HEK293T (cell line): ENCODE measurements at regions not wholly inside any gene's neighbourhood (a gene's known extent, or its start where the extent isn't known, plus 50 kb on each side); places are given as distances from the start of the nearest gene placed in this dataset.

Experiments
- CTCF ChIA-PET: fragments of 350-600 bp; formaldehyde crosslinking; extraction: SDS; loops from one replicate; lab custom pipeline; 2021; ENCODE audit warnings: antibody characterized with exemption, inconsistent platforms; lab: Yijun Ruan, JAX
- POLR2A ChIA-PET: fragments of 350-600 bp; formaldehyde crosslinking; extraction: SDS; loops from one replicate; lab custom pipeline; 2020; ENCODE audit warnings: antibody characterized with exemption, inconsistent platforms; lab: Yijun Ruan, JAX
- DNase-seq: peaks from one replicate; pipeline ENCODE4 v3.0.0; 2012; ENCODE audit warnings: mixed read lengths; ENCODE audit errors: extremely low spot score
- ARNT ChIP-seq: fragments of 450-650 bp; IDR thresholded peaks from 2 replicates; pipeline ENCODE4 v1.6.1; 2017; ENCODE audit warnings: mild to moderate bottlenecking
- BHLHE40 ChIP-seq: fragments of 450-650 bp; IDR thresholded peaks from 2 replicates; pipeline ENCODE4 v1.6.1; 2016; ENCODE audit warnings: mild to moderate bottlenecking, moderate library complexity, borderline replicate concordance
- CTBP1 ChIP-seq: fragments of 450-650 bp; IDR thresholded peaks from 2 replicates; pipeline ENCODE4 v1.6.1; 2016; ENCODE audit warnings: borderline replicate concordance
- ELF4 ChIP-seq: fragments of 450-650 bp; IDR thresholded peaks from 2 replicates; pipeline ENCODE4 v1.6.1; 2017; ENCODE audit warnings: antibody characterized with exemption
- FOXA1 ChIP-seq: fragments of 450-650 bp; IDR thresholded peaks from 2 replicates; pipeline ENCODE4 v1.6.1; 2016; ENCODE audit warnings: mild to moderate bottlenecking
- FOXK2 ChIP-seq: fragments of 450-650 bp; IDR thresholded peaks from 2 replicates; pipeline ENCODE4 v1.6.1; 2016; ENCODE audit warnings: mild to moderate bottlenecking
- FOXM1 ChIP-seq: fragments of 450-650 bp; IDR thresholded peaks from 2 replicates; pipeline ENCODE4 v1.6.1; 2017; ENCODE audit warnings: mild to moderate bottlenecking, borderline replicate concordance
- HDGF ChIP-seq: fragments of 450-650 bp; IDR thresholded peaks from 2 replicates; pipeline ENCODE4 v1.6.1; 2017; ENCODE audit warnings: antibody characterized with exemption, borderline replicate concordance
- L3MBTL2 ChIP-seq: fragments of 450-650 bp; conservative IDR thresholded peaks from 2 replicates; pipeline ENCODE4 v1.6.1; 2016; ENCODE audit warnings: mild to moderate bottlenecking
- LEF1 ChIP-seq: fragments of 450-650 bp; IDR thresholded peaks from 2 replicates; pipeline ENCODE4 v1.6.1; 2017; ENCODE audit warnings: mild to moderate bottlenecking, borderline replicate concordance
- NFRKB ChIP-seq: fragments of 450-650 bp; IDR thresholded peaks from 2 replicates; pipeline ENCODE4 v1.6.1; 2016; ENCODE audit warnings: mild to moderate bottlenecking, moderate library complexity
- SP1 ChIP-seq: fragments of 450-650 bp; IDR thresholded peaks from 2 replicates; pipeline ENCODE4 v1.6.1; 2017
- SUZ12 ChIP-seq: fragments of 450-650 bp; IDR thresholded peaks from 2 replicates; pipeline ENCODE4 v1.6.1; 2016; ENCODE audit warnings: mild to moderate bottlenecking
- TARDBP ChIP-seq: fragments of 450-650 bp; IDR thresholded peaks from 2 replicates; pipeline ENCODE4 v1.6.1; 2016
- ZNF384 ChIP-seq: fragments of 450-650 bp; IDR thresholded peaks from 2 replicates; pipeline ENCODE4 v1.6.1; 2016
- TF ChIP-seq, protein P1 (sequence below): fragments of 450-650 bp; IDR thresholded peaks from 2 replicates; pipeline ENCODE4 v1.6.1; 2016

DNA sequence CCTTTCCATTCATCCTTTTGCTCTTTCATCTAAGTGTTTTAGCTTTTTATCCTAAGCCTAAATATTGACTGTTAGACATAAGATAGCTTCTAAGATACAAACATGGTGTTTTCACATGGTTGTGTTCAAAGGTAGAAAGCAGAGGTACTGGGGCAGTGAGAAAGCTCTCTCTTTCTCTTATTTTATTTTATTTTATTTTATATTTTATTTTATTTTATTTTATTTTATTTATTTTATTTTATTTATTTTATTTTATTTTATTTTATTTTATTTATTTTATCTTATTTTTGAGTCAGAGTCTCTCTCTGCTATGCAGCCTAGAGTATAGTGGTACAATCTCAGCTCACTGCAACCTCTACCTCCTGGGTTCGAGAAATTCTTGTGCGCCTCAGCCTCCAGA is 287.2 kb downstream of the IKZF2 start:
- ChIA-PET POLR2A (no interaction called here), CTCF (no interaction called here)
- no peak for TF ChIP-seq HDGF
- TF ChIP-seq ARNT: no peak
- no peak for TF ChIP-seq ELF4
- TF ChIP-seq FOXM1: no peak
- TF ChIP-seq SP1: no peak
- TF ChIP-seq ZNF384: no peak
- no peak for TF ChIP-seq LEF1
- TF ChIP-seq NFRKB: no peak
- no peak for TF ChIP-seq BHLHE40
- DNase-seq: no peak

DNA sequence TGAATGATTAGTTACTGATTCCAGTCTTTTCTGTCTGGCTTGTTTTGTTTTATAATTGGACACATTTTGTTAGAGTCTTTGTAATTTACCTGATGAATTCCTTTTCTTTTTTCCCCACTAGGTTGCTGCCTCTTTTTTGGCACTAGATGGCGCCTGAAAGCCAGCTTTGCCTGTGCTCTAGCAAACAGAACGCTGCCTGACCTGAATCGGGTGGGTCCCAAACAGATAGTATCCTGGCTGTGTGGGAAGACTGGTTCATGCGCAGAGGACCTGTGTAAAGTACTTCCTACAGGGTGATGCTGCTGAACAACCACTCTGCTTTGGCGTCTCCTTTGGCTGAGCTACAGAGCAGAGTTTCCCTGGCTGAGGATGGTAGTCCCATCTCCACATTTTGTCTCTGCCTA is 288.2 kb downstream of the IKZF2 start:
- CTCF ChIA-PET: no interaction called here
- peak; percentile 30 for DNase-seq

DNA sequence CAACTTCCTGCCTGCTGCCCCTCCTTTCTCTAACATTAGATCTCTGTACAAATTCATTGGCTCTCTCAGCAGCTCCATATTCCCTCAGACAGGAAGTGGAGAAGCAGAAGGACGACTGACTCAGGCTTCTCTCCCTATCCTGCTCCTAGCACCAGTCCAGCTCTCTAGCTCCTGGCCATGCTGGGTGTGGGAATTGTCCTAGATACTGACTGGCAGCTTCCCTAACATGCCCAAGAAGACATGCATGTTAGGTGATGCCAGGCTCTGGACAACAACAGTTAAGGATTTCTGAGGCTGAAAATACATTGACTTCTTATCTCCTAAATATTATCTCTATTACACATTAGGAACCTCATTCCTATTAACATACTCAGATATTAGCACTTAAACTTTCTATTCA is 292.9 kb downstream of the IKZF2 start:
- TF ChIP-seq BHLHE40: no peak
- no peak for TF ChIP-seq SP1
- TF ChIP-seq FOXM1: no peak
- no peak for TF ChIP-seq FOXK2
- no peak for TF ChIP-seq CTBP1
- no peak for TF ChIP-seq LEF1
- TF ChIP-seq SUZ12: no peak
- TF ChIP-seq L3MBTL2: no peak
- DNase-seq: no peak
- ChIA-PET CTCF (no interaction called here), POLR2A (no interaction called here)

More for the DNA sequence above, 288.2 kb downstream of the IKZF2 start:
- POLR2A ChIA-PET: no interaction called here
- no peak for TF ChIP-seq SP1
- TF ChIP-seq, protein P1, sequence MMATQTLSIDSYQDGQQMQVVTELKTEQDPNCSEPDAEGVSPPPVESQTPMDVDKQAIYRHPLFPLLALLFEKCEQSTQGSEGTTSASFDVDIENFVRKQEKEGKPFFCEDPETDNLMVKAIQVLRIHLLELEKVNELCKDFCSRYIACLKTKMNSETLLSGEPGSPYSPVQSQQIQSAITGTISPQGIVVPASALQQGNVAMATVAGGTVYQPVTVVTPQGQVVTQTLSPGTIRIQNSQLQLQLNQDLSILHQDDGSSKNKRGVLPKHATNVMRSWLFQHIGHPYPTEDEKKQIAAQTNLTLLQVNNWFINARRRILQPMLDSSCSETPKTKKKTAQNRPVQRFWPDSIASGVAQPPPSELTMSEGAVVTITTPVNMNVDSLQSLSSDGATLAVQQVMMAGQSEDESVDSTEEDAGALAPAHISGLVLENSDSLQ: no peak

DNA sequence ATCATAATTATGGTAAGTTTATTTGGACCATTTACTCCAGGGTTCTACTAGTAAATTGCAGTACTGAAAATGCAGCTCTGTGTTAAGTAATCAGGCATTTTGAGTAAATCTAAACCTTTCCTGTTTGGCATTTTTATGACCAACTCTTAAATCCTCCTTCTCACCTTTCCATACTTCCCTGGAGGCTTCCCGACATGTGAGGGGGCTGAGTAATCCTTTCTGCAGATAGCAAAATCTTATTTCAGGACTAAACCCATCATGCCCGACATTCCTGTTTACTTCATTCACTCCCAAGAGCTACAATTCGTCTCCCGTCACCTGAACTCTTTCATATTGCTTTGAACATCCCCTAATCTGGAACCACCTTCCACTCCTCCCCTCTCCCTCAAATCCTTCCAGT is 296.6 kb downstream of the IKZF2 start:
- DNase-seq: no peak
- TF ChIP-seq CTBP1 (no peak), LEF1 (no peak), FOXK2 (no peak), NFRKB (no peak), ZNF384 (no peak), SUZ12 (no peak)
- TF ChIP-seq, protein P1: no peak
- ChIA-PET CTCF (no interaction called here), POLR2A (no interaction called here)

DNA sequence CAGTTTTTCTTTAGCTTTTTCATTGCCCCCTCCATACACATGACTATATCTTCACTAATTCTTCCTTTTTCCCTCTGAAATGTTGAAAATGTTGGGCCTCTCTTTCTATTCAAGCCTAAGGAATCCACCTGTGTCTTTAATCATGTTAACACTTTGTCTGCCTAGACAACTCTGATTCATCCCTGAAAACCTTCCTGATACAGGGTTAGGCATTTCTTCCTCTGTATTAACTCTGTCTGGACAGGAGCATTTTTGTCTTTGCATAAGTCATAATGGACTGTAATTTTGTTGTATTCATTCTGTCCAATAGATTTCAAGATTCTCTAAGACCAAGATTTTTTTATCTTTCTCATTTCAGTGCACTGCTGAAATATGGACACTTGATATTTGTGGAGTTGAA is 297.3 kb downstream of the IKZF2 start:
- POLR2A ChIA-PET: no interaction called here
- DNase-seq: no peak
- TF ChIP-seq SUZ12 (no peak), LEF1 (no peak)
- CTCF ChIA-PET: no interaction called here

DNA sequence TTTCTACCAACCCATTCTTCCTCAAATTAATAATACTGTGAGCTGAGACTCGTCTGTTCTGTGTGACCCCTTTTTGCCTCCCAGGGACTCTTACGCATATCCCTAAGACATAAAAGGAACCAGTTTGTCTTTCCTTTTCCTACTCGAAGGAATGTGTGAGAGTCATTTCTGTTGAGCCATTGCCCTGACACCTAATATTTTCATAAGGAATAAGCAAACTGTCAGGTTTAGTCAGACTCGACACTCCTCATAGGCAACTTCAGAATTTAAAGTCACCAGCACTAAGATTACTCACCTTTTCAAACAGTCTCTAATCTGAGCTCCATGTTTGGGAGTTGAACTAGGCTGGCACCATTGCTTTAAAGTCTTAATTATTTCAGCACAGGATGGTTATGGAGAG is 305.5 kb downstream of the IKZF2 start:
- DNase-seq: no peak
- ChIA-PET POLR2A (no interaction called here), CTCF (no interaction called here)
- TF ChIP-seq FOXM1 (no peak), ZNF384 (no peak), CTBP1 (no peak), ARNT (no peak), FOXA1 (no peak), TARDBP (no peak)
- TF ChIP-seq, protein P1: no peak

DNA sequence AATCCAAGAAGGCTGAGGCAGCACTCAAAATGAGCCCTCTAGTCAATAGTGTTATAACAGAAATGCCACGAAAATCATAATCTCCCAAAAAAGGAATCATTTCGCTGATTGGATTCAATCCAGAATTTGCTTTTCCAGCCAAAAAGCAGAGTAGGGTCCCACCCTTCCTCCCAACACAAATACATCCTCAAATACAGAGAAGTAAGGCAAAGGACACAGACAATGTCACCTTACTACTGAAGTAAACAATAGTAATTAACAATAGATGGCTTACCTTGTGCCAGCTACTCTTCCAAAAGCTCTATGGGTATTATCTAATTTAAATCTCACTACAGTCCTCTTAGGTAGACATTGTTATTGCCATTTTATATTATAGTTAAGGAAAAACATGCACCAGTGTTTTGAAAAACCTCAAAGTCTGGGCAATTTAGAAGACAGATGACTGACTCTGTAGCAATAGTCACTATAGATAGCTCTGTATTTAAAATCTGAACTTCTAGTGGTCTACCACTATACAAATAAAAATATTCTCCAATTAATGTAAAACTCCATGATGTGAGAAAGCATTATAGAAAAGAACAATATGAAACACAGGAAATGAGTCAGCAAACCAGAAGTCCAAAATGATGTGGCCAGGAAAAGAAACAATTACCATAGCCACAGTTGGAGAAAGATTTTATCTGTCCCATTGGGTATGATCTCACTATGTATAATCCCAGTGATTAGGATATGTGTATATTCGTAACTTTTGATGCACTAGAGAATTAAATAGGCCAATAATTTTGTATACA is 305.0 kb upstream of the ERBB4 start:
- no peak for DNase-seq
- CTCF ChIA-PET: no interaction called here
- TF ChIP-seq ZNF384: no peak
- no peak for TF ChIP-seq HDGF
- no peak for TF ChIP-seq FOXA1
- no peak for TF ChIP-seq FOXM1
- TF ChIP-seq ELF4: no peak
- POLR2A ChIA-PET: no interaction called here
